ENCODE measurements at regions not wholly inside any gene's neighbourhood (a gene's known extent, or its start where the extent isn't known, plus 50 kb on each side); places are given as distances from the start of the nearest gene placed in this dataset.

DNA sequence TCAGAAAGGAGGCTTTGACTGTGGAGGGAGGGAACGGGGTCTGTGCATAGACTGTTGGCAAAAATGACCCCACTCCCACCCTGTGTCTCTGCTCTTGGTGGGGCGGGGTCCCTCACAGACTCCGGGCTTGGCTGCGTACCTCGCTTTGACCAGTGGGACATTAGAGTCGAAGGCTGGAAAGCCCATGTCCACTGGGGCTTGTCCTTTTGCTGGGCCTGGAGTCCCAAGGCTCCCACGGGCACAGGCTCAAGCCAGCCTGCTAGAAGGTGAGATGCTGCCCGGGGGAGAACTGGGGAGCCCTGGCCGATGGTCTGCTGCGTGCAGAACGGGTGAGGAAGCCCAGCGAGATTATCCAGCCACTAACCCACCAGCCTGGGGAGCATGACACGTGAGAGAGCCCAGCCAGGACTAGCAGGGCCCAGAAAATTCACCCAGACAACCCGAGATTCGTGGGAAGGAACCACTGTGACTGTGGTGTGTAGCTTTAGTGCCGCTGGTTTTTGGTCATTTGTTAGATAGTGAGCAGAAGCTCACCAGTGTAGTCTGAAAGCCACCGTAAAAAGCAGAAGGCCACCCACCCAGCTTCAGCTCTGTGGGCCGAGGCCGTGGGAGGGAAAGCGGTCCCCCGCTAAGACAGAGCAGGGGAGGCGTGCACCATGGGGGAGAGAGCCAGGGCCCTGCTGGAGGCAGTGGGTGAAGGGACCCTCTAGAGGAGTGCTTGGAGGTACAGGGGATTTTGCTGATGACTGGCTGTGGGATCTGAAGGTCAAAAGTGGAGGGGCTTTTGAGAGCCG is 78.3 kb upstream of the C1orf174 start:
- TF ChIP-seq EZH2 (IDR thresholded peaks at IDR 0.05; ENCODE audit: borderline replicate concordance, low read depth, low read length, severe bottlenecking) = no peak
- TF ChIP-seq, protein P1, sequence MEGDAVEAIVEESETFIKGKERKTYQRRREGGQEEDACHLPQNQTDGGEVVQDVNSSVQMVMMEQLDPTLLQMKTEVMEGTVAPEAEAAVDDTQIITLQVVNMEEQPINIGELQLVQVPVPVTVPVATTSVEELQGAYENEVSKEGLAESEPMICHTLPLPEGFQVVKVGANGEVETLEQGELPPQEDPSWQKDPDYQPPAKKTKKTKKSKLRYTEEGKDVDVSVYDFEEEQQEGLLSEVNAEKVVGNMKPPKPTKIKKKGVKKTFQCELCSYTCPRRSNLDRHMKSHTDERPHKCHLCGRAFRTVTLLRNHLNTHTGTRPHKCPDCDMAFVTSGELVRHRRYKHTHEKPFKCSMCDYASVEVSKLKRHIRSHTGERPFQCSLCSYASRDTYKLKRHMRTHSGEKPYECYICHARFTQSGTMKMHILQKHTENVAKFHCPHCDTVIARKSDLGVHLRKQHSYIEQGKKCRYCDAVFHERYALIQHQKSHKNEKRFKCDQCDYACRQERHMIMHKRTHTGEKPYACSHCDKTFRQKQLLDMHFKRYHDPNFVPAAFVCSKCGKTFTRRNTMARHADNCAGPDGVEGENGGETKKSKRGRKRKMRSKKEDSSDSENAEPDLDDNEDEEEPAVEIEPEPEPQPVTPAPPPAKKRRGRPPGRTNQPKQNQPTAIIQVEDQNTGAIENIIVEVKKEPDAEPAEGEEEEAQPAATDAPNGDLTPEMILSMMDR (IDR thresholded peaks at IDR 0.05; ENCODE audit: borderline replicate concordance, extremely low read depth, low read length, poor library complexity, severe bottlenecking) = no peak

All from DND-41 (cell line).